ENCODE measurements at regions not wholly inside any gene's neighbourhood (a gene's known extent, or its start where the extent isn't known, plus 50 kb on each side); places are given as distances from the start of the nearest gene placed in this dataset.
"Not testable (repeated sequence)": the region's sequence is repeated elsewhere in the genome, so short reads cannot be mapped to it uniquely, and the experiment has no call there.

DNA sequence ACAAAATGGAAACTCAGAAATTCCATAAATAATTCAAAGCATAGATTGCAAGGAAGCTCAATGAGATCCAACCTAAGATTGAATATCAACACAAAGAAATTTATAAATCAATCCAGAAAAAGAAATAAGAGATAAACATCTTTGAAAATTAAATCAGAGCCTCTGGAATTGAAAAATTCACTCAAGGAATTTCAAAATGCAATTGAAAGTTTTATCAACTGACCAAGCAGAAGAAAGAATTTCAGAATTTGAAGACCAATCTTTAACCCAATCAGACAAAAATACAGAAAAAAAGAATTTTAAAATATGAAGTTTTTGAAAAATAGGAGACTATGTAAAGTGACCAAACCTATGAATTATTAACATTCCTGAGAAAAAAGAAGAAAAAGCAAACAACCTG is 134.1 kb downstream of the GASK1B start:
- no peak for DNase-seq (ENCODE audit: extremely low read depth, insufficient read length)
- Histone ChIP-seq H3K4me3 (replicated peaks; ENCODE audit: low read depth, low read length) (no peak overlapping the region), H3K27me3 (replicated peaks; ENCODE audit: control insufficient read depth, insufficient read depth, low read length) (no peaks in the 10 kb centered on the region), H3K36me3 (ENCODE audit: control insufficient read depth, insufficient read depth, low read length) (no peaks in the 10 kb centered on the region)
- TF ChIP-seq, protein P1, sequence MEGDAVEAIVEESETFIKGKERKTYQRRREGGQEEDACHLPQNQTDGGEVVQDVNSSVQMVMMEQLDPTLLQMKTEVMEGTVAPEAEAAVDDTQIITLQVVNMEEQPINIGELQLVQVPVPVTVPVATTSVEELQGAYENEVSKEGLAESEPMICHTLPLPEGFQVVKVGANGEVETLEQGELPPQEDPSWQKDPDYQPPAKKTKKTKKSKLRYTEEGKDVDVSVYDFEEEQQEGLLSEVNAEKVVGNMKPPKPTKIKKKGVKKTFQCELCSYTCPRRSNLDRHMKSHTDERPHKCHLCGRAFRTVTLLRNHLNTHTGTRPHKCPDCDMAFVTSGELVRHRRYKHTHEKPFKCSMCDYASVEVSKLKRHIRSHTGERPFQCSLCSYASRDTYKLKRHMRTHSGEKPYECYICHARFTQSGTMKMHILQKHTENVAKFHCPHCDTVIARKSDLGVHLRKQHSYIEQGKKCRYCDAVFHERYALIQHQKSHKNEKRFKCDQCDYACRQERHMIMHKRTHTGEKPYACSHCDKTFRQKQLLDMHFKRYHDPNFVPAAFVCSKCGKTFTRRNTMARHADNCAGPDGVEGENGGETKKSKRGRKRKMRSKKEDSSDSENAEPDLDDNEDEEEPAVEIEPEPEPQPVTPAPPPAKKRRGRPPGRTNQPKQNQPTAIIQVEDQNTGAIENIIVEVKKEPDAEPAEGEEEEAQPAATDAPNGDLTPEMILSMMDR (IDR thresholded peaks at IDR 0.05; ENCODE audit: insufficient read depth, low read length, poor library complexity, severe bottlenecking) = no peak

DNA sequence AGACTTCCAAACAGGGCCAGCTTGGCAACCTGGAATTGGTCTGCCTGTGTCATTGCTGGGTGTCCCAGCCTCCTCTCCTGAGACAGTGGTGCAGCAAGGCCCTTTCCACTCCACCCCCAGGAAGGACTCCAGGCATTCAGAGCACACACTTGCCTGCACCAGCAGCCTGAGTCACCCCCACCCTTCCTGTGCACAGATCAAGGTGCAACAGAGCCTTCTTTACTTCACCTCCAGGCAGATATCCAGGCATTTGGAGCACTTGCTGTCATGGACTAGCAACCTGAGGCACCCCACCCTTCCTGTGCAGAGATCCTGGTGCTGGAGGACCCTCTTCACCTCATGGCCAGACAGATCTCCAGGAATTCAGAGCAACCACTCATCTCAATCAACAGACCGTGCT is 135.8 kb downstream of the GASK1B start:
- TF ChIP-seq, protein P1 (IDR thresholded peaks at IDR 0.05; ENCODE audit: insufficient read depth, low read length, poor library complexity, severe bottlenecking) = no peak
- Histone ChIP-seq H3K36me3 (ENCODE audit: control insufficient read depth, insufficient read depth, low read length) (no peaks in the 10 kb centered on the region), H3K4me3 (replicated peaks; ENCODE audit: low read depth, low read length) (no peak overlapping the region), H3K27me3 (replicated peaks; ENCODE audit: control insufficient read depth, insufficient read depth, low read length) (no peaks in the 10 kb centered on the region)
- no peak for DNase-seq (ENCODE audit: extremely low read depth, insufficient read length)

DNA sequence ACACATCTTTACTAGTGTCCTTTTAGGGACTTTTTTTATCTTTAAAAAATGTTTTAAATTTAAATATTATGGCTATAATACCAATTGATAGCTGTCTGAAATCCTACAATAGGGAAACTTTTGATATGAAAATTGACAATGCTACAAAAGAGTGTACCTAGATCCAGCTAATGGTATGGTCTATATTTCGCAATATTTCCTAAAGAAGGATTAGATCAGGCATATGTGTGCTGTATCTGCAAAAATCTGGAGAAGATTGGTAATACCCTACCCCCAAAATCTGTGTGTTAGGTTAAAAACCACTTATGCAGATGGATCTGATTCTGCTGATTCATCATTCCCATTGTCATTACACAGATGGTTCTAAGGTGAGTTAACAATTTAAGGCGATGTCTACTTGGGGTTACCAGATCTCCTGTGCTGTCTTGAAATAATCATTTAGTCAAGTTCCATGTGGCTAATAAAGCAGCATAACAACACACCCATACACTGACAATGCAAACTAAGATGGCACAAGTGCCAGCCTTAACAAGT is 137.1 kb downstream of the GASK1B start:
- H3K36me3 ChIP-seq (ENCODE audit: control insufficient read depth, insufficient read depth, low read length) = no peaks in the 10 kb centered on the region
- no peak overlapping the region for H3K4me3 ChIP-seq (replicated peaks; ENCODE audit: low read depth, low read length)
- no peaks in the 10 kb centered on the region for H3K27me3 ChIP-seq (replicated peaks; ENCODE audit: control insufficient read depth, insufficient read depth, low read length)
- no peak for DNase-seq (ENCODE audit: extremely low read depth, insufficient read length)
- TF ChIP-seq, protein P1 (IDR thresholded peaks at IDR 0.05; ENCODE audit: insufficient read depth, low read length, poor library complexity, severe bottlenecking) = no peak

DNA sequence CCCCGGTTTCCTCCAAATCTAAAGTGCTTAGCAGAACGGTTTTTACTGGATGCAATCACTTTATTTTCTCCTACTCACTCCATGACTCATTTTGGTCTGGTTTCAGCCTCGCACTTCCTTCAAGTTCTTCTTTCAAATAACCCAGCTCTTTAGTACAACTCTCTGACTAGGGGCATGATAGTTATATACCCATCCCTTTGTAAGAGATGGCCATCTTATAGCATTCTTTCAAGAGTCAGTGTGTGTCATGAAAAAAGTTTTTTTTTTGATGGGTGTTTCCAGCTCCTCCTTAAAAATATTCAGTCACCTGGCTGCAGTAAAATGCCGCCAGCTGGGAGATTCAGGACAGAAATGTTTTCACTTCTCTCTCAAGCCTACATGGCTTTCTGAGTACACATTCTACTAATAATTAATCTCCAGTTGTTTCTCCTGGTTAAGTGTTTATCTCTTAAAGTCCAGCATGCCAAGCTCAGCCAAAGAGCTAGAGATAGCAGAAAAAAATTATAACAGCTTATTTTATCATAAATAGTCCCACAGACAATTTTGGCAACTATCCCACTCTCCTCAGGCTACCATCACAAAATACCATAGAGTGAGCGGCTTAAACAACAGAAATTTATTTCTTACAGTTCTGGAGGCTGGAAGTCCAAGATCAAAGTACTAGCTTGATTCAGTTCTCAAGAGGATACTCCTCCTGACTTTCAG is 139.3 kb downstream of the GASK1B start:
- H3K4me3 ChIP-seq (replicated peaks; ENCODE audit: low read depth, low read length) = no peak overlapping the region
- TF ChIP-seq, protein P1 (IDR thresholded peaks at IDR 0.05; ENCODE audit: insufficient read depth, low read length, poor library complexity, severe bottlenecking) = no peak
- no peaks in the 10 kb centered on the region for H3K36me3 ChIP-seq (ENCODE audit: control insufficient read depth, insufficient read depth, low read length)
- H3K27me3 ChIP-seq (replicated peaks; ENCODE audit: control insufficient read depth, insufficient read depth, low read length) = no peaks in the 10 kb centered on the region
- DNase-seq (ENCODE audit: extremely low read depth, insufficient read length) = no peak

DNA sequence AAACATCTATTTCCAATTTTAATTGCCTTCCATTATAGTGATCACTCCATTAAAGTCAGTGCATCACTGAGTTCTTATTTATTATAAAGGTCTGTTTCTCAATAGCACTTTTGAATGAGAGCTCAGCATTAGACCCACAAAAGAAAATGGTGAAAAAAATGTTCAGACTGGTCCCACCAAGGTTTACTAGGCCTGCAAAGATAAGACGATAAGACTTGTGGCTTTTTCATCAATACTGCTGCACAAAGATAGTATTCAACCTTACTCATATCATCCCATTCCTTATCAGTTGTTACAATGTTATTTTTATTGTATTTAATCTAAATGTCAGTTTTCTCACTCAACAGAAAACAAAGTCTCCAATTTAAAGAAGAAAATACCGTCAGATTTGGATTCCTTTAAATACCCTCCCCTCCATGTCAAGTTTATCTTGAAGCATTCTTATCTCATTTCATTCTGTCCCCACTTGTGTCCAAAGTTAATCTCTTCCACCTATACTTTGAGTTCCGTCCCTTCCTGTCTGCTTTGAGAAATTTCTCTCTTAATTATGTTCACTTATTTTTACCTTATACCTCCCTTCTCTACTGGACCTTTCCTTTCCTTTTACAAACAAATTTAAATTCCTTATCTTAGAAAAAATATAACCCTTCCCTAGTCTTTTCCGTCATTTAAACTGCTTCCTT is 140.0 kb downstream of the GASK1B start:
- DNase-seq (ENCODE audit: extremely low read depth, insufficient read length) = no peak
- Histone ChIP-seq H3K36me3 (ENCODE audit: control insufficient read depth, insufficient read depth, low read length) (no peaks in the 10 kb centered on the region), H3K4me3 (replicated peaks; ENCODE audit: low read depth, low read length) (no peak overlapping the region), H3K27me3 (replicated peaks; ENCODE audit: control insufficient read depth, insufficient read depth, low read length) (no peaks in the 10 kb centered on the region)
- TF ChIP-seq, protein P1 (IDR thresholded peaks at IDR 0.05; ENCODE audit: insufficient read depth, low read length, poor library complexity, severe bottlenecking) = no peak

DNA sequence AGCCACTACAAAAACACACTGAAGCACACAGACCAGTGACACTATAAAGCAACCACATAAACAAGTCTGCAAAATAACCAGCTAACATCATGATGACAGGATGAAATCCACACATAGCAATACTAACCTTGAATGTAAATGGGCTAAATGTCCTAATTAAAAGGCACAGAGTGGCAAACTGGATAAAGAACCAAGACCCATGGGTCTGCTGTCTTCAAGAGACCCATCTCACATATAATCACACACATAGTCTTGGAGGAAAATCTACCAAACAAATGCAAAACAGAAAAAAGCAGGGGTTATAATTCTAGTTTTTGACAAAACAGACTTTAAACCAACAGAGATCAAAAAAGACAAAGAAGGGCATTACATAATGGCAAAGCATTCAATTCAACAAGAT is 144.4 kb downstream of the GASK1B start:
- H3K4me3 ChIP-seq (replicated peaks; ENCODE audit: low read depth, low read length); H3K36me3 ChIP-seq (ENCODE audit: control insufficient read depth, insufficient read depth, low read length); DNase-seq (ENCODE audit: extremely low read depth, insufficient read length); H3K27me3 ChIP-seq (replicated peaks; ENCODE audit: control insufficient read depth, insufficient read depth, low read length): not testable (repeated sequence)
